Pons (tissue), 1 donor: ENCODE measurements at regions not wholly inside any gene's neighbourhood (a gene's known extent, or its start where the extent isn't known, plus 50 kb on each side); places are given as distances from the start of the nearest gene placed in this dataset.
"Not testable (repeated sequence)": the region's sequence is repeated elsewhere in the genome, so short reads cannot be mapped to it uniquely, and the experiment has no call there.

Experiments
- DNase-seq: peaks from one replicate; pipeline ENCODE4 v3.0.0-alpha.2; 2016; ENCODE audit warnings: low spot score

GRCh38 chr6:86731631-86732030, 205.7 kb upstream of the HTR1E start:
- DNase-seq = not testable (repeated sequence)

- not testable (repeated sequence) for DNase-seq
These were observed 206.6 kb upstream of the HTR1E start for GRCh38 chr6:86730772-86731171.

DNA sequence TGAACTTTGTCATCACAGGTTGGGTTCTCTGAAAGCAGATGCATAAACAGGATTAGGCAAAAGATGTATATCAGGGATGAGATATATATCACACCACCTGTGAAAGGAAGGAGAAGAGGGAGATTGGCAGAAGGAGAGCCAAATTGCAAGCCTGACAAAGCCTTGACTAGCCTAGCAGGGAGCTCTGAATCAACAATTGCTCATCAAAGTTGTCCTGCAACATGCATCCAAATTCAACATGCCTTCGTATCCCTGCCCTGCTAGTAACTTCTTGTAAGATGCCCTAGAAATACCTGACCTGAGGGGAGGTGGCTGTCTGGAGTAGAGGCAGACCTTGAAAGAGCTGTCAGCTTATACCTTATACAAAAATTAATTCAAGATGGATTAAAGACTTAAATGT, 207.1 kb upstream of the HTR1E start:
- no peak for DNase-seq

DNA sequence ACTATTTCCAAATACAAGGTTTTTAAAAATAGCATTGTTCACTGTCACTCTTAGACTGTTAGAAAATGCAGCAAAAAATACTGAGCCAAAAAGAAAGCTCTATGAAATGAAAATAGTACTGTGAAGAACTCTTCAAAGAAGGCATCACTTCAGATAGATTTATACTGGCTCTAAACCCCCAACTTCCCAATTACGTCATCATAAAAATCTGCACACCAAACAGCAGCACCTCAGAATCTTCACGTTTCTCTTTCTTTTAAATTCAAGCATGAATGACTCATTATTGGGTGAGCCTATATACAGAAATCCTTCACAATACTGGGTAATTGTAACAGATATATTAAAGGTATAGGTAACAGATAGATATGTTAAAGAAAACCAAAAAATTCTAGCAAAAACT, 208.4 kb upstream of the HTR1E start:
- no peak for DNase-seq

DNA sequence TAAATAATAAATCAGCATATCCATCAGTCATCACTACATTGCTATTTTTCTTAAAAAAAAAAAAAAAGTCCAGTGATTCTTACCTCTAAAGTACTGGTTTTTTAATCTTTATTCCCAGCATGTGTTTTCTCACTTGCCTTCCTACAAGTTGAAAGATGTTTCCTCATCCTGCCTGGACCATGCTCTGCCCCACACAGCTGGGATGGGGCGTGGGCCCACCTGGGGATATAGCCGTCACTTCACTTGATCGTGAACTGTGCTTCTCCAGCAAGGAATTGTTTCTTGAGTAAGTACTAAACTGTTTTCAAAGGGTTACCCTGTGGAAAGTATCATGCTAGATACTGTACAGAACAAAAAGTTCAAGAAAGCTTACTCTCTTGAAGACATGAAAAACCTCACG, 212.6 kb upstream of the HTR1E start:
- DNase-seq = no peak

DNA sequence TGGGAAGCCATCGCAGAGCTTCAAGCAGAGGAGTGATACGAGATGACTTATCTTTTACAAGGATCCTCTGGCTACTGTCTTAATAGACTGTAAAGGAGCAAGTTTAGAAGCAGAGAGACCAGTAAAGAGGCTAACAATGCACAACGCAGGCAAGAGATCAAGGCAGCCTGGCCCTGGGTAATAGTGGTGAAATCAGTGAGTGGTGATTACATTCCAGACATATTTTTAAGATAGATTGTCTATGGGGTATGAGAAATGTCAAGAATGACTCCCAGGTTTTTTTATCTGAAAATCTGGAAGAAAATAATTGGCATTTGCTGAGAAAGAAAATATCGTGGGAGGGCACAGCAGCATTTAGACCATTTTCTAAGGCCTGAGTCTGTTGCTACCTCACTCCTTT, 213.6 kb upstream of the HTR1E start:
- DNase-seq = no peak

DNA sequence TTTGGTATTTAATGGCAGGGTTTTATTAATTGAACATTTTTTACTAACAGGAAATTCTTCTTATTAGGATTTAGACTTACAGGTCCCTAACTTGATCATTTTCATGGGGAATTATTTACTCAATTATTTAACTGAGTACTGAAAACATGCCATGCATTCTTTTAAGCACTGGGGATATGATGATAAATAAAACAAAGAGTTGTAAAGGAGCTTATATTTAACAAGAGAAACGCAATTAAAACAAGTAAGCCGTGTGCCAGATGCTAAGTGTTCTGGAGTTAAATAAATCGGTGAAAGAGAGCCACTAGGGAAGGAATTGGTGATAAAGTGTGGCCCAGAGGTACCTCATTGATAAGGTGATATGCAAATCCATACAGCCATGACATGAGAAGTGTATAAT, 214.2 kb upstream of the HTR1E start:
- no peak for DNase-seq

DNA sequence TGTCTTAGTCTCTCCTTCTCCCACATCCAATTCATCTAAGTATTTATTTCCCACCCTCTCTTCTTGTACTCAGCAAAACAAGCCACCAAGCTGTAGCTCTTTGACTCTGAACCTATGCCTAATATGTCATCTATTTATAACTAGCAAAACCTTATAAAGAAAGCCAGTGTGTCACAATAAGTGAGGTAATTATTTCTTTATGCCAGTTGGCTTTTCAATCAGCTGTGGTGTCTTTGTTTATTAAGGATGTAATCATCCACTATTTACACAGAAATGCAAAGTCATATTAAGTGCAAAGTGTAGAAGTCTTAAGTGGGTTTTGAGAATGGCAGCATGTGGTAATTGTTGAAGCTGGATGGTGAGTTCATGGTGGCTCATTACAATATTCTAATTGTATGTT, 215.2 kb upstream of the HTR1E start:
- no peak for DNase-seq

- no peak for DNase-seq
These were observed 221.7 kb upstream of the HTR1E start for GRCh38 chr6:86715676-86716075.

DNA sequence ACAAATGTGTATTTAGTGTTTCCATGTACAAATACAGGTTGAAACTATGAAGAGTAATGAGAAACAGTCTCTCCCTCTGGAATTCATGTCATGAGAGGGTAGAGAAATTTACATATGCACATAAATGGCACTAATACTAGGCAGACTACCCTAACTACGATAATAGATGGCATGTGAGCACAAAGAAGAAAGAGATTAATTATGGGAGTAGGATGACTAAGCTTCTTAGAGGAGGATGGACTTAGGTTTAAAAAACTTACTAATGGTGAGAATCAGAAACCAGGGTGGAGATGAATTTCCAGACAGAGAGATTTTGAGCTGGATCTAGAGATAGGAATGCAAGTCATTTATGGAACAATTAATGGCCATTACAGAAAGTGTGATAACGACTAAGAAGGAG, 225.3 kb upstream of the HTR1E start:
- DNase-seq = no peak

GRCh38 chr6:86707545-86708120, 229.7 kb upstream of the HTR1E start:
- DNase-seq = no peak

DNA sequence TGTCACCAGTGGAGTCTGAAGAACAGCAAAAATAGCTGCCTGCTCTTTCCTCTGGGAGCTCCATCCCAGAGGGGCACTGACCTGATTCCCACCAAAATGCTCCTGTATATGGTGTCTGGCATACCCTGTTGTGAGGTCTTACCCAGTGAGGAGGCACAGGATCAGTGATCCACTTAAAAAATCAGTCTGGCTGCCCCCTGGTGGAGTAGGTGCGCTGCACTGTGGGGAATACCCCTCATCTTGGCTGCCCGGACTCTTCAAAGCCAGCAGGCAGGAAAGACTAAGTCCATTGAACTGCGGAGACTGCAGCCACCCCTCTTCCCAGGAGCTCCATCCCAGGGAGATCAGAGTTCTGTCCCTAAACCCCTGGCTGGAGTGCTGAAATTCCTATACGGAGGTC, 230.9 kb upstream of the HTR1E start:
- no peak for DNase-seq

GRCh38 chr6:86701228-86701627, 236.1 kb upstream of the HTR1E start:
- DNase-seq = not testable (repeated sequence)

DNA sequence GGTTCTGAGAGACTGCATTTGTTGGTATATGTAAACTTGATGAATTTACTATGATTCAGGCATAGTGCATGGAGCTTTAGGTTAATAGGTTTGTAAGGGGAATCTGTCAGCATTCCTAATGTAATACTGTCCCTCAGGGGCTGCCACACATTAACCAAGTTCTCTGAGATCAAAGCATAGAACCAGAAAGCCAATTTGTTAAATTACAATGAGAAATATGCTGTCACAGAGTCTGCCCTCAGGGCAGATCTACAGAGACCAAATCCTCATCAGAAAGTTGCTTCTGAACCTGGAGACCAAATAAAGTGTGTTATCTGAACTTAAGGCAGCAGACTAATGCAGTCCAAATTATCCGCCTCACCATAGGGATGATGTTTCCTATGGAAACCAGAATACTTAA, 250.8 kb upstream of the HTR1E start:
- DNase-seq = no peak

- no peak for DNase-seq
These were observed 252.0 kb upstream of the HTR1E start for GRCh38 chr6:86685230-86685797.

DNA sequence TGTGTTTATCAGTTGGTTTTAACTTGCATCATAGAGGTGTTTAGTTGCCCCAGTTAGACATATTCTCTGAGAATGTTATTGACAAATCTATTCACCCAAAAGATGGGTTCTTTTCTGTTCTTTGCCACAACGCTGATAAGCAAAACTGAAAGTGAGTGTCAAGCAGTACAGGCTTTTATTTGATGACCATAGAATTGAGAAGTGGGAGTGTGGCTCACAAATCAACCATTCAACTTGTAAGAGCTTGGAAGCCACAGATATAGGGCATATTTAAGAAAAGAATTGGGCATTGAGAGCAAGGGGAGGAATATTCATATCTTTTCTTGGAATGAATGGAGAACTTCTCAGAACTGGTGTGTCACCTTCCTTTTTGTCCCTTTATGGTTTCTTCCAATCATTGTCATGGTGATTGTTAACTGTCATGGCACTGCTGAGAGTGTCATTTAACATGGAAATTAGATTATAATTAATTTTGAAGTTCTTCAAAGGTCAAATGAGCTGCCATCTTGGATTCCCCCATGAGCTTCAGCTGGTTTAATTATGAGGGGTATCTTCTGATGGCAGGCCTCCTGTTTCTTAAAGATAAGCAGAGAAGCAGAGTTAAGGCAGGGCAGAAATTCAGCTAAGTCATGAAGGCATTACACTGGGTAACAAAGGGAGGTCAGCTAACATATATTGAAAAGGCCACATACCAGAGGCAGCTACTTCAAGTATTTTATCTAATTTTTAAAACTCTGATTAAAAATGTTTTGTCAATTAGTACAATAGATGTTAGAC, 254.0 kb upstream of the HTR1E start:
- DNase-seq = no peak

- no peak for DNase-seq
These were observed 255.0 kb upstream of the HTR1E start for GRCh38 chr6:86682297-86682696.

DNA sequence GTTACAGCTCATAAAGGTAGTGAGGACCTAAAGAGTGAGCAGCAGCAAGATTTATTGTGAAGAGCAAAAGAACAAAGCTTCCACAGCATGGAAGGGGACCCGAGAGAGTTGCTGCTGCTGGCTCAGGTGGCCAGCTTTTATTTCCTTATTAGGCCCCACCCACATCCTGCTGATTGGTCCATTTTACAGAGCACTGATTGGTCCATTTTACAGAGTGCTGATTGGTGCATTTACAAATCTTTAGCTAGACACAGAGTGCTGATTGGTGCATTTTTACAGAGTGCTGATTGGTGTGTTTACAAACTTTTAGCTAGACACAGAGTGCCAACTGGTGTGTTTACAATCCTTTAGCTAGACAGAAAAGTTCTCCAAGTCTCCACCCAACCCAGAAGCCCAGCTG, 256.2 kb upstream of the HTR1E start:
- DNase-seq = not testable (repeated sequence)

GRCh38 chr6:86672125-86672524, 265.2 kb upstream of the HTR1E start:
- not testable (repeated sequence) for DNase-seq

- no peak for DNase-seq
These were observed 280.1 kb upstream of the HTR1E start for GRCh38 chr6:86657192-86657591.

- no peak for DNase-seq
These were observed 308.2 kb upstream of the HTR1E start for GRCh38 chr6:86629123-86629522.

GRCh38 chr6:86619428-86619827, 317.9 kb upstream of the HTR1E start:
- DNase-seq = no peak

GRCh38 chr6:86615299-86615698, 322.0 kb upstream of the HTR1E start:
- no peak for DNase-seq
